Stomach (tissue), 8 donors: ENCODE measurements at regions not wholly inside any gene's neighbourhood (a gene's known extent, or its start where the extent isn't known, plus 50 kb on each side); places are given as distances from the start of the nearest gene placed in this dataset.

Source experiments
- DNase-seq, 2 donors: peaks; one replicate each; pipeline versions ENCODE4 v3.0.0 to v3.0.0-alpha.2; 2013 to 2019
- H3K27ac ChIP-seq, 5 donors: fragments of 200-600 bp in 4 of 5; sonication (generic) in 4 of 5; one replicate each; pipeline ENCODE4 v1.5.1; 2013 to 2019; ENCODE audit warnings: mild to moderate bottlenecking in 1 of 5, moderate library complexity in 1 of 5
- H3K27me3 ChIP-seq, 3 donors: fragments of 200-600 bp; sonication (generic); one replicate each; pipeline ENCODE4 v1.5.1; 2017 to 2019; ENCODE audit warnings: mixed run types in 1 of 3
- H3K36me3 ChIP-seq, 4 donors: fragments of 200-600 bp; sonication (generic); 1 replicate in 3 of 4; 2 replicates in 1 of 4; pipeline ENCODE4 v1.5.1; 2016 to 2019
- H3K4me1 ChIP-seq, 4 donors: fragments of 200-600 bp; sonication (generic); one replicate each; pipeline ENCODE4 v1.5.1; 2016 to 2019
- H3K4me3 ChIP-seq, 4 donors: fragments of 200-600 bp; sonication (generic) in 3 of 4; one replicate each; pipeline ENCODE4 v1.5.1; 2016 to 2019; ENCODE audit warnings: mild to moderate bottlenecking in 1 of 4
- H3K9me3 ChIP-seq, 4 donors: fragments of 200-600 bp; sonication (generic); one replicate each; pipeline ENCODE4 v1.5.1; 2016 to 2019
- CTCF ChIP-seq, 7 experiments: fragments of 450-650 bp in 4 of 7; fragments of 200-600 bp in 3 of 7; sonication (generic) in 3 of 7; IDR thresholded peaks; one replicate each; pipeline ENCODE4 v1.5.1; 2016 to 2019; ENCODE audit warnings: antibody characterized with exemption in 7 of 7, control low read depth in 2 of 7, mild to moderate bottlenecking in 1 of 7
- EP300 ChIP-seq: sonication (generic); formaldehyde crosslinking; IDR thresholded peaks from one replicate; pipeline ENCODE4 v1.6.1; 2017; ENCODE audit warnings: antibody characterized with exemption
- POLR2A ChIP-seq, 4 donors: fragments of 450-650 bp; IDR thresholded peaks; one replicate each; pipeline ENCODE4 v1.6.1; 2016; ENCODE audit warnings: antibody characterized with exemption in 4 of 4, control low read depth in 2 of 4, mild to moderate bottlenecking in 1 of 4, moderate library complexity in 1 of 4
- POLR2AphosphoS5 ChIP-seq, 3 donors: sonication (generic); formaldehyde crosslinking; IDR thresholded peaks; one replicate each; pipeline ENCODE4 v1.6.1; 2016; ENCODE audit warnings: antibody characterized with exemption in 3 of 3
- WGBS, 5 donors: extraction: QIAGEN DNeasy Blood & Tissue Kit in 3 of 5; methylation state at CpG; one replicate each; pipeline versions ENCODE4 v1.1.5 to v1.1.7; 2013 to 2018; 5-methylcytosine and 5-hydroxymethylcytosine counted together
- intact Hi-C: fragments of 100-400 bp; cut with DNase I; formaldehyde crosslinking; loops from one replicate; pipeline ENCODE4 v1.15.1; 2023; ENCODE audit warnings: low total_unique reads
- donor health status: healthy with polysubstance abuse.
- donor health status: Bipolar disorder and iron deficiency.
- donor health status: healthy.

DNA sequence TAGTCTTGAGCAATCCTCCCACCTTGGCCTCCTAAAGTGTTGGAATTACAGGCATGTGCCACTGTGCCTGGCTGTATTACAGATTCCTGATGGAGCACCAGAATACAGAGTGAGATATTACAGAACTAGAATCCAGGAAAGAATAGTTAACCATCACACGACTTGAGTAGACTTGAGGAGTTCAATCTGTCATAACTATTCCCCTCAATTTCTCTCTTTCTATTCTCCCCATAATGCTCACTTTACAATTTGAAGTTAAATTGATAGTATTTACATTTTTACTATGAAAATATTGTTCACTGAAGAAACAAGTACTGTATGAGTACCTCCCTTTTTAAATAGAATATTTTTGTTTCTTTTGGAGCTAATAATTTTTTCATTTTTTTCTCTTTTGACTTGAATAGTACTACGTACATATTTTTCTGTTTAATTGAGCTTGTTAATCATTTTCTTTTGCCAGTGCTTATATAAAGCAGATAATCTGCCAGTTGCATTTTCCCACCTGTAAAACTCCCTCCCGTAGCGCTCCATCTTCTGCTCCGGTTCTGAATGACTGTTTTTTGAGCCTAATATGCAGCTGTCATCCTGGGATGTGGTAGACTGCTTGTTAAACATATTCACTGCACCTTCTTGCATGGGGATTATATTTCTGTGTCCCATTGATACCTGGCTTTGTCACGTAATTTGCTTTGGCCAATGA lies 105.5 kb downstream of the MYCN start:
- 73 to 92% (median 81%) methylated on average over 6 of the region's 6 CpGs for WGBS, 5 donors
- TF ChIP-seq POLR2A (IDR thresholded peaks at IDR 0.05) = no peak
- no peak for TF ChIP-seq CTCF (IDR thresholded peaks at IDR 0.05)
- TF ChIP-seq POLR2AphosphoS5 (IDR thresholded peaks at IDR 0.05) = no peak
- no peak for TF ChIP-seq EP300
- intact Hi-C loops = no loop called here

GRCh38 chr2:16044946-16045456 lies 104.7 kb downstream of the MYCN start:
- H3K4me3 ChIP-seq = no peak overlapping the region
- H3K36me3 ChIP-seq = no peaks in the 10 kb centered on the region
- intact Hi-C loops = no loop called here
- H3K27me3 ChIP-seq = peaks cover 0 to 8% (median 0%) of the 10 kb centered on the region in 3 donors
- TF ChIP-seq POLR2A (IDR thresholded peaks at IDR 0.05) = no peak
- TF ChIP-seq POLR2AphosphoS5 (IDR thresholded peaks at IDR 0.05) = no peak
- no peak for TF ChIP-seq CTCF (IDR thresholded peaks at IDR 0.05)
- no peak overlapping the region for H3K27ac ChIP-seq
- 92 to 96% (median 94%) methylated on average over 6 of the region's 6 CpGs for WGBS, 5 donors
- no peaks in the 10 kb centered on the region for H3K4me1 ChIP-seq
- DNase-seq = no peak
- H3K9me3 ChIP-seq = no peaks in the 10 kb centered on the region

More for the DNA sequence above, 105.5 kb downstream of the MYCN start:
- Histone ChIP-seq H3K27ac (no peak overlapping the region), H3K4me1 (no peaks in the 10 kb centered on the region), H3K4me3 (no peak overlapping the region), H3K27me3 (peaks cover 0 to 8% (median 0%) of the 10 kb centered on the region in 3 donors), H3K9me3 (no peaks in the 10 kb centered on the region), H3K36me3 (no peaks in the 10 kb centered on the region)
- no peak for DNase-seq

DNA sequence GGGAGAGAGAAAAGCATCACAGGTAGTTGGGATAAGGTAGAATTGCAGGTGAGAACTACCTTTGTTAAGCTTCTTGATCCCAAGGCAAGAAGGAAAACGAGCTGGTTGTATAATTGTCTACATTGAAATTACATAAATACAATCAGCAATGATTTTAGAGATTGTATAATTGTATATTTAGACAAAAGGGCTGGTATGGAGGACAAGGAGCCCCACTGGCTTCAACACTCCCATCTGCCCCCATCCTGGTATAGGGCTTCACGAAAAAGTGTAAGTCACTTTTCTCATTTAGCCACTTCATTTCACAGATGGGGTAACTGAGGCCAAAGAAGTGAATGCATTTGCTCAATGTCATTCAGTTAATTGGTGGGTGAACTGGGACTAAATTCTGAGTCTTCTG lies 103.3 kb downstream of the MYCN start:
- intact Hi-C loops = no loop called here
- DNase-seq = no peak
- no peak for TF ChIP-seq EP300
- TF ChIP-seq POLR2AphosphoS5 (IDR thresholded peaks at IDR 0.05) = no peak
- TF ChIP-seq CTCF (IDR thresholded peaks at IDR 0.05) = no peak
- TF ChIP-seq POLR2A (IDR thresholded peaks at IDR 0.05) = no peak
- Histone ChIP-seq H3K27ac (no peak overlapping the region), H3K4me1 (no peaks in the 10 kb centered on the region), H3K9me3 (no peaks in the 10 kb centered on the region), H3K4me3 (no peak overlapping the region), H3K27me3 (peaks cover 0 to 8% (median 0%) of the 10 kb centered on the region in 3 donors), H3K36me3 (no peaks in the 10 kb centered on the region)
- WGBS, 5 donors = 71 to 93% (median 80%) methylated on average over 2 of the region's 2 CpGs

GRCh38 chr2:16043192-16043591 lies 102.8 kb downstream of the MYCN start:
- no peaks in the 10 kb centered on the region for H3K36me3 ChIP-seq
- no peak overlapping the region for H3K4me3 ChIP-seq
- 88 to 98% (median 96%) methylated on average over 2 of the region's 2 CpGs for WGBS, 5 donors
- TF ChIP-seq POLR2AphosphoS5 (IDR thresholded peaks at IDR 0.05) = no peak
- no peak for TF ChIP-seq CTCF (IDR thresholded peaks at IDR 0.05)
- TF ChIP-seq POLR2A (IDR thresholded peaks at IDR 0.05) = no peak
- intact Hi-C loops = no loop called here
- H3K27ac ChIP-seq = no peak overlapping the region
- H3K4me1 ChIP-seq = no peaks in the 10 kb centered on the region
- no peak for DNase-seq
- peaks cover 0 to 8% (median 0%) of the 10 kb centered on the region in 3 donors for H3K27me3 ChIP-seq
- no peaks in the 10 kb centered on the region for H3K9me3 ChIP-seq
